Liver (tissue), 8 donors: ENCODE measurements at regions not wholly inside any gene's neighbourhood (a gene's known extent, or its start where the extent isn't known, plus 50 kb on each side); places are given as distances from the start of the nearest gene placed in this dataset.

Experiments
- DNase-seq: peaks from one replicate; pipeline ENCODE4 v3.0.0-alpha.2; 2017; ENCODE audit warnings: low spot score
- H3K27ac ChIP-seq, 2 donors: one replicate each; pipeline ENCODE4 v1.7.0; 2013; ENCODE audit warnings: inconsistent platforms in 2 of 2, low read length in 2 of 2, control low read depth in 1 of 2, low read depth in 1 of 2, mild to moderate bottlenecking in 1 of 2
- H3K27me3 ChIP-seq, 4 donors: one replicate each; pipeline versions ENCODE4 v1.6.1 to v1.7.0; 2013; ENCODE audit warnings: low read length in 3 of 4, inconsistent platforms in 1 of 4, mild to moderate bottlenecking in 1 of 4, moderate library complexity in 1 of 4; ENCODE audit not compliant: control insufficient read depth in 4 of 4, insufficient read depth in 4 of 4
- H3K36me3 ChIP-seq, 4 donors: one replicate each; pipeline versions ENCODE4 v1.6.1 to v1.7.0; 2013; ENCODE audit warnings: low read length in 3 of 4, mild to moderate bottlenecking in 3 of 4, low read depth in 1 of 4, moderate library complexity in 1 of 4; ENCODE audit not compliant: control insufficient read depth in 4 of 4, insufficient read depth in 3 of 4
- H3K4me1 ChIP-seq, 4 donors: one replicate each; pipeline versions ENCODE4 v1.6.1 to v1.7.0; 2013; ENCODE audit warnings: low read length in 3 of 4, mild to moderate bottlenecking in 3 of 4, moderate library complexity in 1 of 4; ENCODE audit not compliant: control insufficient read depth in 4 of 4, insufficient read depth in 4 of 4
- H3K4me3 ChIP-seq, 3 donors: one replicate each; pipeline versions ENCODE4 v1.6.1 to v1.7.0; 2013; ENCODE audit warnings: low read length in 3 of 3, control low read depth in 1 of 3, low read depth in 1 of 3, mild to moderate bottlenecking in 1 of 3
- H3K9ac ChIP-seq, 2 donors: one replicate each; pipeline ENCODE4 v1.7.0; 2013; ENCODE audit warnings: low read length in 2 of 2, mild to moderate bottlenecking in 2 of 2, moderate library complexity in 2 of 2, control low read depth in 1 of 2, low read depth in 1 of 2
- H3K9me3 ChIP-seq, 4 donors: one replicate each; pipeline versions ENCODE4 v1.6.1 to v1.7.0; 2013; ENCODE audit warnings: low read length in 3 of 4; ENCODE audit not compliant: control insufficient read depth in 4 of 4
- CTCF ChIP-seq: fragments of 150-350 bp; IDR thresholded peaks from 2 replicates; pipeline ENCODE4 v1.5.1; 2017; ENCODE audit warnings: improper control_type of control experiment, low read depth, low read length; ENCODE audit not compliant: missing input control
- EGR1 ChIP-seq, 2 donors: IDR thresholded peaks; 2 replicates each; pipeline ENCODE4 v1.6.1; 2016 to 2018; ENCODE audit warnings: antibody characterized with exemption in 2 of 2, low read depth in 2 of 2
- FOXA1 ChIP-seq: IDR thresholded peaks from 2 replicates; pipeline ENCODE4 v1.6.1; 2016; ENCODE audit warnings: antibody characterized with exemption
- FOXA2 ChIP-seq: IDR thresholded peaks from 2 replicates; pipeline ENCODE4 v1.6.1; 2016; ENCODE audit warnings: antibody characterized with exemption
- GABPA ChIP-seq, 2 donors: IDR thresholded peaks in 1 of 2; conservative IDR thresholded peaks in 1 of 2; 2 replicates each; pipeline ENCODE4 v1.6.1; 2016; ENCODE audit warnings: antibody characterized with exemption in 2 of 2, mild to moderate bottlenecking in 1 of 2, moderate library complexity in 1 of 2
- HNF4A ChIP-seq, 2 donors: conservative IDR thresholded peaks; 2 replicates each; pipeline ENCODE4 v1.6.1; 2016; ENCODE audit warnings: antibody characterized with exemption in 2 of 2, mild to moderate bottlenecking in 2 of 2
- HNF4G ChIP-seq: IDR thresholded peaks from 2 replicates; pipeline ENCODE4 v1.6.1; 2016; ENCODE audit warnings: antibody characterized with exemption
- JUND ChIP-seq, 2 donors: IDR thresholded peaks; 2 replicates each; pipeline ENCODE4 v1.6.1; 2016; ENCODE audit warnings: antibody characterized with exemption in 2 of 2
- MAX ChIP-seq: IDR thresholded peaks from 2 replicates; pipeline ENCODE4 v1.6.1; 2016; ENCODE audit warnings: antibody characterized with exemption
- NR2F2 ChIP-seq: IDR thresholded peaks from 2 replicates; pipeline ENCODE4 v1.6.1; 2016; ENCODE audit warnings: antibody characterized with exemption
- RAD21 ChIP-seq, 2 donors: IDR thresholded peaks; 2 replicates each; pipeline ENCODE4 v1.6.1; 2016; ENCODE audit warnings: antibody characterized with exemption in 2 of 2, mild to moderate bottlenecking in 2 of 2
- RXRA ChIP-seq, 2 donors: IDR thresholded peaks; 2 replicates each; pipeline ENCODE4 v1.6.1; 2017 to 2018; ENCODE audit warnings: antibody characterized with exemption in 2 of 2, mild to moderate bottlenecking in 1 of 2
- SP1 ChIP-seq: IDR thresholded peaks from 2 replicates; pipeline ENCODE4 v1.6.1; 2018; ENCODE audit warnings: antibody characterized with exemption, mild to moderate bottlenecking
- TAF1 ChIP-seq: conservative IDR thresholded peaks from 2 replicates; pipeline ENCODE4 v1.6.1; 2016; ENCODE audit warnings: antibody characterized with exemption, mild to moderate bottlenecking
- YY1 ChIP-seq: IDR thresholded peaks from 2 replicates; pipeline ENCODE4 v1.6.1; 2016; ENCODE audit warnings: antibody characterized with exemption, mild to moderate bottlenecking
- WGBS: extraction: QIAGEN DNeasy Blood & Tissue Kit; methylation state at CpG from one replicate; pipeline ENCODE4 v1.1.7; 2013; 5-methylcytosine and 5-hydroxymethylcytosine counted together
- TF ChIP-seq, protein P1 (sequence below): IDR thresholded peaks from 2 replicates; pipeline ENCODE4 v1.6.1; 2016; ENCODE audit warnings: antibody characterized with exemption
- TF ChIP-seq, protein P2 (sequence below): IDR thresholded peaks from 2 replicates; pipeline ENCODE4 v1.6.1; 2016; ENCODE audit warnings: antibody characterized with exemption
- TF ChIP-seq, protein P3 (sequence below): IDR thresholded peaks from 2 replicates; pipeline ENCODE4 v1.6.1; 2016; ENCODE audit warnings: antibody characterized with exemption, mild to moderate bottlenecking
- donor health status: healthy.
- donor health status: healthy.
- donor health status: healthy.
- donor health status: healthy.
- donor health status: healthy.

- Histone ChIP-seq H3K36me3 (no peaks in the 10 kb centered on the region), H3K27me3 (no peaks in the 10 kb centered on the region), H3K4me3 (no peak overlapping the region), H3K9ac (no peak overlapping the region), H3K4me1 (no peaks in the 10 kb centered on the region), H3K27ac (no peak overlapping the region), H3K9me3 (no peaks in the 10 kb centered on the region)
- no peak for TF ChIP-seq HNF4A (conservative IDR thresholded peaks at IDR 0.05)
- no peak for TF ChIP-seq RXRA (IDR thresholded peaks at IDR 0.05)
- TF ChIP-seq YY1, result no peak
- DNase-seq, result no peak
- WGBS, result 81% methylated on average over 2 of the region's 2 CpGs
These were observed 292.1 kb downstream of the VPS13C start for GRCh38 chr15:61768131-61768530.

DNA sequence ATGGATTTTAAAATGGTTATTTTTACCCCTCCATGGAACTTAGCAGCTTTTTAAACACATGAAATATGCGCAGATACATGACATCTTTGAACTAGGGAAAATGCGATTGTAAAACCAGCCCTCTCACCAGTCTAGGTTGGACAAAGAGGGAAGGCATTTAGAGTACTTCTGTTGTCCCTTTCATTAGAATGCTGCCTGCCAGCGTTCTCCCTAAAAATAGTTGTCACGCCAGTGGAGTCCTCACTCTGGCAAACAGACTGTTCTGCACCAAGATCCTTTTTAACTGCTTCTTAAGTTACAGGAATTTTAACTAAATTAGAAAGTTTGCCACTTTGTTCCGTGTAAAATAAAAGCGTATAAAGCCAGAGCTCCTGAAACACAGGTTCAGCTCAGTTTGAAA, 295.3 kb downstream of the VPS13C start:
- H3K9ac ChIP-seq, result no peak overlapping the region
- H3K27ac ChIP-seq, result no peak overlapping the region
- no peaks in the 10 kb centered on the region for H3K4me1 ChIP-seq
- no peak for DNase-seq
- TF ChIP-seq, protein P1, sequence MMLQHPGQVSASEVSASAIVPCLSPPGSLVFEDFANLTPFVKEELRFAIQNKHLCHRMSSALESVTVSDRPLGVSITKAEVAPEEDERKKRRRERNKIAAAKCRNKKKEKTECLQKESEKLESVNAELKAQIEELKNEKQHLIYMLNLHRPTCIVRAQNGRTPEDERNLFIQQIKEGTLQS, result no peak
- TF ChIP-seq, protein P2, sequence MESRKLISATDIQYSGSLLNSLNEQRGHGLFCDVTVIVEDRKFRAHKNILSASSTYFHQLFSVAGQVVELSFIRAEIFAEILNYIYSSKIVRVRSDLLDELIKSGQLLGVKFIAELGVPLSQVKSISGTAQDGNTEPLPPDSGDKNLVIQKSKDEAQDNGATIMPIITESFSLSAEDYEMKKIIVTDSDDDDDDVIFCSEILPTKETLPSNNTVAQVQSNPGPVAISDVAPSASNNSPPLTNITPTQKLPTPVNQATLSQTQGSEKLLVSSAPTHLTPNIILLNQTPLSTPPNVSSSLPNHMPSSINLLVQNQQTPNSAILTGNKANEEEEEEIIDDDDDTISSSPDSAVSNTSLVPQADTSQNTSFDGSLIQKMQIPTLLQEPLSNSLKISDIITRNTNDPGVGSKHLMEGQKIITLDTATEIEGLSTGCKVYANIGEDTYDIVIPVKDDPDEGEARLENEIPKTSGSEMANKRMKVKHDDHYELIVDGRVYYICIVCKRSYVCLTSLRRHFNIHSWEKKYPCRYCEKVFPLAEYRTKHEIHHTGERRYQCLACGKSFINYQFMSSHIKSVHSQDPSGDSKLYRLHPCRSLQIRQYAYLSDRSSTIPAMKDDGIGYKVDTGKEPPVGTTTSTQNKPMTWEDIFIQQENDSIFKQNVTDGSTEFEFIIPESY, result no peak
- TF ChIP-seq JUND (IDR thresholded peaks at IDR 0.05) (no peak), TAF1 (no peak), NR2F2 (no peak), FOXA1 (no peak), YY1 (no peak), MAX (no peak), HNF4A (conservative IDR thresholded peaks at IDR 0.05) (no peak), EGR1 (IDR thresholded peaks at IDR 0.05; ENCODE audit: low read depth in 2 of 2) (no peak), CTCF (no peak)
- no peaks in the 10 kb centered on the region for H3K36me3 ChIP-seq
- H3K27me3 ChIP-seq, result no peaks in the 10 kb centered on the region
- H3K4me3 ChIP-seq, result no peak overlapping the region
- H3K9me3 ChIP-seq, result no peaks in the 10 kb centered on the region
- 67% methylated on average over 6 of the region's 6 CpGs for WGBS

DNA sequence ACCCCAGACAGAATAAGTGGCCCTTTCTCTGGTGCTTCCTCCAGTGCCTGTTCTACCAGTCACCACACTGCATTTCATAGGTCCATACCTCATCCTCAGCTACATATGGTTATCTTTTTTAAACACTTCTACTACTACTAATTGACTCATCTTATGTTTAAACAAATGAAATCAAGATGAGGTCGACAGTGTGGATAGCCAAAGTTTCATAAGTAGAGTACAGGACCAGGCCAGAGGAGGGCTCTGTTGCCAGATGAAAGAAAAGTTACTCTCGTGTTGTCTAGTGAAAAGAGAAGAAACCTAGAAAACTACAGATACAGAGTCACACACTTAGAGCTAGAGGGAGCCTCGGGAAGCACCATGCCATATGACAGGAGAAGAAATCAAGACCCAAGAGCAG, 296.1 kb downstream of the VPS13C start:
- Histone ChIP-seq H3K4me1 (no peaks in the 10 kb centered on the region), H3K9me3 (no peaks in the 10 kb centered on the region), H3K9ac (no peak overlapping the region), H3K36me3 (no peaks in the 10 kb centered on the region), H3K27me3 (no peaks in the 10 kb centered on the region), H3K27ac (no peak overlapping the region), H3K4me3 (no peak overlapping the region)
- DNase-seq, result no peak
- 64% methylated on average over 3 of the region's 3 CpGs for WGBS
- no peak for TF ChIP-seq YY1
- no peak for TF ChIP-seq NR2F2
- TF ChIP-seq HNF4G, result no peak
- no peak for TF ChIP-seq JUND (IDR thresholded peaks at IDR 0.05)
- no peak for TF ChIP-seq MAX
- no peak for TF ChIP-seq SP1
- no peak for TF ChIP-seq RXRA (IDR thresholded peaks at IDR 0.05)
- no peak for TF ChIP-seq TAF1
- TF ChIP-seq, protein P2, result no peak
- TF ChIP-seq, protein P3, sequence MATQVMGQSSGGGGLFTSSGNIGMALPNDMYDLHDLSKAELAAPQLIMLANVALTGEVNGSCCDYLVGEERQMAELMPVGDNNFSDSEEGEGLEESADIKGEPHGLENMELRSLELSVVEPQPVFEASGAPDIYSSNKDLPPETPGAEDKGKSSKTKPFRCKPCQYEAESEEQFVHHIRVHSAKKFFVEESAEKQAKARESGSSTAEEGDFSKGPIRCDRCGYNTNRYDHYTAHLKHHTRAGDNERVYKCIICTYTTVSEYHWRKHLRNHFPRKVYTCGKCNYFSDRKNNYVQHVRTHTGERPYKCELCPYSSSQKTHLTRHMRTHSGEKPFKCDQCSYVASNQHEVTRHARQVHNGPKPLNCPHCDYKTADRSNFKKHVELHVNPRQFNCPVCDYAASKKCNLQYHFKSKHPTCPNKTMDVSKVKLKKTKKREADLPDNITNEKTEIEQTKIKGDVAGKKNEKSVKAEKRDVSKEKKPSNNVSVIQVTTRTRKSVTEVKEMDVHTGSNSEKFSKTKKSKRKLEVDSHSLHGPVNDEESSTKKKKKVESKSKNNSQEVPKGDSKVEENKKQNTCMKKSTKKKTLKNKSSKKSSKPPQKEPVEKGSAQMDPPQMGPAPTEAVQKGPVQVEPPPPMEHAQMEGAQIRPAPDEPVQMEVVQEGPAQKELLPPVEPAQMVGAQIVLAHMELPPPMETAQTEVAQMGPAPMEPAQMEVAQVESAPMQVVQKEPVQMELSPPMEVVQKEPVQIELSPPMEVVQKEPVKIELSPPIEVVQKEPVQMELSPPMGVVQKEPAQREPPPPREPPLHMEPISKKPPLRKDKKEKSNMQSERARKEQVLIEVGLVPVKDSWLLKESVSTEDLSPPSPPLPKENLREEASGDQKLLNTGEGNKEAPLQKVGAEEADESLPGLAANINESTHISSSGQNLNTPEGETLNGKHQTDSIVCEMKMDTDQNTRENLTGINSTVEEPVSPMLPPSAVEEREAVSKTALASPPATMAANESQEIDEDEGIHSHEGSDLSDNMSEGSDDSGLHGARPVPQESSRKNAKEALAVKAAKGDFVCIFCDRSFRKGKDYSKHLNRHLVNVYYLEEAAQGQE, result no peak
- no peak for TF ChIP-seq FOXA2
- TF ChIP-seq GABPA (IDR thresholded peaks at IDR 0.05 in 1 of 2, conservative IDR thresholded peaks at IDR 0.05 in 1 of 2), result no peak
- no peak for TF ChIP-seq RAD21 (IDR thresholded peaks at IDR 0.05)
- TF ChIP-seq, protein P1, result no peak
- TF ChIP-seq HNF4A (conservative IDR thresholded peaks at IDR 0.05), result no peak
